ENCODE measurements at regions not wholly inside any gene's neighbourhood (a gene's known extent, or its start where the extent isn't known, plus 50 kb on each side); places are given as distances from the start of the nearest gene placed in this dataset.

DNA sequence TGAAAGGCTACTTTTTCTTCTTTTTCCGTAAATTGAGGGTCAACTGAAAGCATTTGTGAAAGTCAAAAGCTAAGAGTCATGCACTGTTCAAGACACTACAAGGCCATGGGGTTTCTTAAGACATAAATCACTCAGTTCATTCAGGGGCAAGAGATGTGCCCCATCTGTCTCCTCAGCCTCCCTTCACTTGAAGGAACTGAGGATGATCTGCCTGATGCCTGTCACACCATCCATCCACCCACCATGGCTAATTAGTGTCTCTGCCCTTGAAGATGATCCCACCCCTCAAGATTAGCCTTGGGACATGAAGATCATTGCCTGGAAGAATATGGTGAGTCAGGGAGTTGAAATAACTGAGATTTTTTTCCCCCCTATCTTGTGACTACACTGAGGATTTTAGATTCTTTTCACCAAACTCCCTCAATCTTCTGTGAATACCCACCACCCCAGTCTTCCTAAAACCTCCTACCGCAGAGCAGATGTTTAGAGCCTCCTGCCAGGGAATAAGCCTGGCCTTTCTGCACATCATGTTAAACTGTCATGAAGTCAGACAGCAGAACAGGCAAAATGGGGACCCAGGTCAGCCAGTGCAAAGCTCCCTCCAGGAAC is 88.6 kb upstream of the LMO4 start:
- H3K4me1 ChIP-seq = no peaks in the 10 kb centered on the region
- no peak overlapping the region for H3K9ac ChIP-seq (ENCODE audit: low read depth in 2 of 2, low read length in 2 of 2)
- no peak for DNase-seq
- intact Hi-C loops (cut with DNase I) = no loop called here
- H3K27ac ChIP-seq = no peak overlapping the region
- TF ChIP-seq CTCF (IDR thresholded peaks at IDR 0.05) = no peak
- no peak overlapping the region for H3K4me3 ChIP-seq
- H3K36me3 ChIP-seq = no peaks in the 10 kb centered on the region
- no peaks in the 10 kb centered on the region for H3K9me3 ChIP-seq
- no peaks in the 10 kb centered on the region for H3K27me3 ChIP-seq

GRCh38 chr1:87240661-87241285 is 87.9 kb upstream of the LMO4 start:
- DNase-seq = no peak
- Histone ChIP-seq H3K9me3 (no peaks in the 10 kb centered on the region), H3K27ac (no peak overlapping the region), H3K4me1 (no peaks in the 10 kb centered on the region), H3K36me3 (no peaks in the 10 kb centered on the region), H3K4me3 (no peak overlapping the region), H3K9ac (ENCODE audit: low read depth in 2 of 2, low read length in 2 of 2) (no peak overlapping the region), H3K27me3 (no peaks in the 10 kb centered on the region)
- TF ChIP-seq CTCF (IDR thresholded peaks at IDR 0.05) = no peak
- intact Hi-C loops (cut with DNase I) = no loop called here

DNA sequence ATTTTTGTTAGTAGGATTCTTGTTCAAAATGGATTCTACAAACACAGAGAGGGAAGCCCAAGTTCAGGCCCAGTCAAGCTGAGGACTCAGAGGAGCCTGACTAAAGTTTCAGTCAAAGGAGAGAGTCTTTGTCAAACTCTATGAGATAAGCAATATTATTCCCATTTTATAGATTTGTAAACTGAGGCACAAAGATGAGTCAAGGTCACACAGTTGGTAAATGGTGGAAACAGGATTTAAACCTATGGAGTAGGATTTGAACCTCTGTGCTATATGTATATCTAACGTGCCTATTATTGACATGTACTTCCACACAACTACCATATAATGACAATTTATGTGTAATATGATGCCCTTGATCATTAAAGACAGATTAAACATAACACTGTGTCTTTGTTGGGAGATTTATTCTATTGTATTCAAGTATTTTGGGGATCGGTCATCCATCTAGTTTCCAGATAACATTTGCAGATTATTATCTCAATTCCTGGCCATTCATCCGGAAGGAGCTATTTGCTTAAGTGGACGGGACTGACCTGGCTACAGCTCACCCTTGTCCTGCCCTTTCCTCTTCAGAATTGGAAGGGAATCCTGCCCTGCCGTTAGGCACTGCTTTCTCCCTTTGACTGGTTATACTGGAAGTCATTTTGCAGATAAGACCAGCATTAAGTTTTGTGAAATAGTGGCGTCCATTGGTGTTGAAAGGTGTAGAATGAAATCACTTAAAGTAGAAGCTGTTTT is 86.1 kb upstream of the LMO4 start:
- Histone ChIP-seq H3K36me3 (no peaks in the 10 kb centered on the region), H3K9ac (ENCODE audit: low read depth in 2 of 2, low read length in 2 of 2) (no peak overlapping the region), H3K27ac (no peak overlapping the region), H3K27me3 (no peaks in the 10 kb centered on the region), H3K4me3 (no peak overlapping the region), H3K4me1 (no peaks in the 10 kb centered on the region), H3K9me3 (no peaks in the 10 kb centered on the region)
- intact Hi-C loops (cut with DNase I) = no loop called here
- no peak for TF ChIP-seq CTCF (IDR thresholded peaks at IDR 0.05)
- no peak for DNase-seq

- intact Hi-C loops (cut with DNase I) = no loop called here
- H3K27me3 ChIP-seq = no peaks in the 10 kb centered on the region
- no peak overlapping the region for H3K9ac ChIP-seq (ENCODE audit: low read depth in 2 of 2, low read length in 2 of 2)
- no peaks in the 10 kb centered on the region for H3K36me3 ChIP-seq
- H3K4me3 ChIP-seq = no peak overlapping the region
- no peak for DNase-seq
- no peak overlapping the region for H3K27ac ChIP-seq
- no peaks in the 10 kb centered on the region for H3K4me1 ChIP-seq
- no peak for TF ChIP-seq CTCF (IDR thresholded peaks at IDR 0.05)
- no peaks in the 10 kb centered on the region for H3K9me3 ChIP-seq
These were observed 85.1 kb upstream of the LMO4 start for GRCh38 chr1:87243573-87243972.

DNA sequence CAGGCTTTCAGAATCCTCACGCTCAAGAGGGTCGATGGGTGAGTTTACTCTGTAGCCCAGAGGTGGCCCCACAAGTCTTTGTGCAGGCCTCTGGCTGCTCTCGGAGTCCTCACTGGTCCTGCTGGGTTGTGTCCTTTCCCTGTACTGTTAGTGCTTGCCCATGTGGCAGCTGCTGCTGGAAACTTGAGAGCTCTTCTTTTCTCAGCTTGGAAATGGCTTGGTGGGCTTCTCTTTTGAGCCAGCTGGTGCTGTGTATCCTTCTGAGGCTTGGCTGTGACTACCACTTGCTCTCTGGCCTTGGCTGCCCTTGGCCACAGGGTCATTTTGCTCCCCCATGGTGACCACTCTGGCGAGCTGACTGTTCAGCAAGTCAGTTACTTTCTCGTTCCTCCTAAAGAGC is 82.2 kb upstream of the LMO4 start:
- H3K9ac ChIP-seq (ENCODE audit: low read depth in 2 of 2, low read length in 2 of 2) = no peak overlapping the region
- H3K36me3 ChIP-seq = no peaks in the 10 kb centered on the region
- H3K27ac ChIP-seq = no peak overlapping the region
- no peak overlapping the region for H3K4me3 ChIP-seq
- H3K27me3 ChIP-seq = no peaks in the 10 kb centered on the region
- DNase-seq = no peak
- no peaks in the 10 kb centered on the region for H3K9me3 ChIP-seq
- TF ChIP-seq CTCF (IDR thresholded peaks at IDR 0.05) = no peak
- no peaks in the 10 kb centered on the region for H3K4me1 ChIP-seq
- intact Hi-C loops (cut with DNase I) = no loop called here
